ENCODE measurements at regions not wholly inside any gene's neighbourhood (a gene's known extent, or its start where the extent isn't known, plus 50 kb on each side); places are given as distances from the start of the nearest gene placed in this dataset.

DNA sequence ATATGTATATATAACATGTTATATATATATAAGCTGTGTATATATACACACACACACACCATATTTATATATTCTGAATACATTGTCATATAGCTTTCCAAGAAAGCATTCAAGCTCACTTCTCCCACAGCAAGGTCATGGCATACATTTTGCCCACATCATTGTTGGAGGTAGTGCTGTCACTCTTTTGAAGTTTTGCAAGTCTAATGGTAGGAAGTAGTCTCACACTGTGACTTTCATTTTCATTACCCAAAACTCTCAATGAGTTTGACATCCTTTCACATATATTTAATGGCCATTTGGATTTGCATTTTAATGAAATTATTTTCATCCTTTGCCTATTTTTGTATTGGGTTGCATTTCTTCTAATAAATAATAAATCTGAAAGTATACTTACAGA is 59.8 kb upstream of the COX7C start:
- TF ChIP-seq, protein P1, sequence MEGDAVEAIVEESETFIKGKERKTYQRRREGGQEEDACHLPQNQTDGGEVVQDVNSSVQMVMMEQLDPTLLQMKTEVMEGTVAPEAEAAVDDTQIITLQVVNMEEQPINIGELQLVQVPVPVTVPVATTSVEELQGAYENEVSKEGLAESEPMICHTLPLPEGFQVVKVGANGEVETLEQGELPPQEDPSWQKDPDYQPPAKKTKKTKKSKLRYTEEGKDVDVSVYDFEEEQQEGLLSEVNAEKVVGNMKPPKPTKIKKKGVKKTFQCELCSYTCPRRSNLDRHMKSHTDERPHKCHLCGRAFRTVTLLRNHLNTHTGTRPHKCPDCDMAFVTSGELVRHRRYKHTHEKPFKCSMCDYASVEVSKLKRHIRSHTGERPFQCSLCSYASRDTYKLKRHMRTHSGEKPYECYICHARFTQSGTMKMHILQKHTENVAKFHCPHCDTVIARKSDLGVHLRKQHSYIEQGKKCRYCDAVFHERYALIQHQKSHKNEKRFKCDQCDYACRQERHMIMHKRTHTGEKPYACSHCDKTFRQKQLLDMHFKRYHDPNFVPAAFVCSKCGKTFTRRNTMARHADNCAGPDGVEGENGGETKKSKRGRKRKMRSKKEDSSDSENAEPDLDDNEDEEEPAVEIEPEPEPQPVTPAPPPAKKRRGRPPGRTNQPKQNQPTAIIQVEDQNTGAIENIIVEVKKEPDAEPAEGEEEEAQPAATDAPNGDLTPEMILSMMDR (IDR thresholded peaks at IDR 0.05), result no peak
- TF ChIP-seq EZH2 (IDR thresholded peaks at IDR 0.05) (no peak), EZH2phosphoT487 (IDR thresholded peaks at IDR 0.05) (no peak)

Data from neural progenitor cell (in vitro differentiated cells).